ENCODE measurements at regions not wholly inside any gene's neighbourhood (a gene's known extent, or its start where the extent isn't known, plus 50 kb on each side); places are given as distances from the start of the nearest gene placed in this dataset.

DNA sequence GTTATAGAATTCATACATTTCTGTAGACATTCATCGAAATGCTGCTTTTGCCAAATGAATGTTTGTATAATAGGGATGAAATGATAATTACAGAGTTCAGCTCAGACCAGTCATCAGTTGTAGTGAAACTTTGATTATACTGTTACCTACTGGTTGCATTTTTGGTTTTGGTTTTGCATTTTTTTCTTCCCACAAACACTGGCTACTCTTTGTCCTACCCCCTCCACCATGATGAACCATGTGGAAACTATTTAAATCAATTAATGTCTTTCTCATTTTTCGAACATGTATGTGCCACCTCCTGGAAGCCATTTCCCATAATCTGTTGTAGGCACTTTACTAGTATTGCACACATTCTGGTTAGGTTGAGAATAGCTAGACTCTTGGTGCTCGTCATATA lies 75.3 kb upstream of the MTNR1B start:
- Histone ChIP-seq H3K27me3 (ENCODE audit: low read length) (no peaks in the 10 kb centered on the region), H3K36me3 (ENCODE audit: low read length) (no peaks in the 10 kb centered on the region), H3K9ac (ENCODE audit: low read length) (no peak overlapping the region), H3K4me3 (ENCODE audit: insufficient read depth, low read length, poor library complexity, severe bottlenecking) (no peak overlapping the region), H2AFZ (ENCODE audit: low read depth, low read length, severe bottlenecking) (no peak overlapping the region), H3K9me3 (ENCODE audit: insufficient read depth, low read length) (no peaks in the 10 kb centered on the region), H3K4me2 (ENCODE audit: low read depth, low read length, poor library complexity, severe bottlenecking) (no peak overlapping the region), H3K9me2 (replicated peaks; ENCODE audit: insufficient read depth, low read length) (no peaks in the 10 kb centered on the region), H4K20me1 (ENCODE audit: low read depth, low read length) (no peaks in the 10 kb centered on the region), H3K27ac (ENCODE audit: low read depth, low read length) (no peak overlapping the region), H3F3A (ENCODE audit: insufficient read depth) (no peaks in the 10 kb centered on the region), H3K79me2 (ENCODE audit: insufficient read depth, low read length) (no peaks in the 10 kb centered on the region)
- TF ChIP-seq EZH2phosphoT487 (conservative IDR thresholded peaks at IDR 0.05; ENCODE audit: low read length): no peak
- TF ChIP-seq, protein P1, sequence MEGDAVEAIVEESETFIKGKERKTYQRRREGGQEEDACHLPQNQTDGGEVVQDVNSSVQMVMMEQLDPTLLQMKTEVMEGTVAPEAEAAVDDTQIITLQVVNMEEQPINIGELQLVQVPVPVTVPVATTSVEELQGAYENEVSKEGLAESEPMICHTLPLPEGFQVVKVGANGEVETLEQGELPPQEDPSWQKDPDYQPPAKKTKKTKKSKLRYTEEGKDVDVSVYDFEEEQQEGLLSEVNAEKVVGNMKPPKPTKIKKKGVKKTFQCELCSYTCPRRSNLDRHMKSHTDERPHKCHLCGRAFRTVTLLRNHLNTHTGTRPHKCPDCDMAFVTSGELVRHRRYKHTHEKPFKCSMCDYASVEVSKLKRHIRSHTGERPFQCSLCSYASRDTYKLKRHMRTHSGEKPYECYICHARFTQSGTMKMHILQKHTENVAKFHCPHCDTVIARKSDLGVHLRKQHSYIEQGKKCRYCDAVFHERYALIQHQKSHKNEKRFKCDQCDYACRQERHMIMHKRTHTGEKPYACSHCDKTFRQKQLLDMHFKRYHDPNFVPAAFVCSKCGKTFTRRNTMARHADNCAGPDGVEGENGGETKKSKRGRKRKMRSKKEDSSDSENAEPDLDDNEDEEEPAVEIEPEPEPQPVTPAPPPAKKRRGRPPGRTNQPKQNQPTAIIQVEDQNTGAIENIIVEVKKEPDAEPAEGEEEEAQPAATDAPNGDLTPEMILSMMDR (IDR thresholded peaks at IDR 0.05; ENCODE audit: insufficient read depth, low read length, poor library complexity, severe bottlenecking): no peak

DNA sequence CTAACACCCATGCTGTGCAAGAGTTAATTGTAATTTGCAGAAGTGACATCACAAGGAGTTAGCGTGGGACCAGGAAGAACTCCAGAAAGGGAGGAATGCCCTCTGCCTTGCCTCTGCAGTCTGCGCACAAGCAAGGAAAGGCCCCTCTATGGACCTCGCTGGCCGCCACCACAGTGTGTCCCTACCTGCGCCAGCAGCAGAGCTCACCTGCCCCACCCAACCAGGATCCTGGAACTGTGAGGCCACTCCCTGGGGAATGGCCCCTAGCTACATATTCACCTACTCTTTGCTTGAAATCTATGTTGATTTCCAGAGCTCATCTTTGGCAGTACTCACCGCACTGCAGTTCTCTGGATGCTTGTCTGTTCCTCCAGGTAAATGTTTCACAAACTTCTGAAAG lies 72.0 kb upstream of the MTNR1B start:
- H4K20me1 ChIP-seq (ENCODE audit: low read depth, low read length): no peaks in the 10 kb centered on the region
- H3K36me3 ChIP-seq (ENCODE audit: low read length): no peaks in the 10 kb centered on the region
- H3K4me2 ChIP-seq (ENCODE audit: low read depth, low read length, poor library complexity, severe bottlenecking): no peak overlapping the region
- no peaks in the 10 kb centered on the region for H3K27me3 ChIP-seq (ENCODE audit: low read length)
- H3K9me2 ChIP-seq (replicated peaks; ENCODE audit: insufficient read depth, low read length): no peaks in the 10 kb centered on the region
- H3K79me2 ChIP-seq (ENCODE audit: insufficient read depth, low read length): no peaks in the 10 kb centered on the region
- TF ChIP-seq, protein P1 (IDR thresholded peaks at IDR 0.05; ENCODE audit: insufficient read depth, low read length, poor library complexity, severe bottlenecking): no peak
- no peak for TF ChIP-seq EZH2phosphoT487 (conservative IDR thresholded peaks at IDR 0.05; ENCODE audit: low read length)
- no peaks in the 10 kb centered on the region for H3K9me3 ChIP-seq (ENCODE audit: insufficient read depth, low read length)
- H3K9ac ChIP-seq (ENCODE audit: low read length): no peak overlapping the region
- H3K4me3 ChIP-seq (ENCODE audit: insufficient read depth, low read length, poor library complexity, severe bottlenecking): no peak overlapping the region
- H2AFZ ChIP-seq (ENCODE audit: low read depth, low read length, severe bottlenecking): no peak overlapping the region
- no peak overlapping the region for H3K27ac ChIP-seq (ENCODE audit: low read depth, low read length)
- H3F3A ChIP-seq (ENCODE audit: insufficient read depth): no peaks in the 10 kb centered on the region

DNA sequence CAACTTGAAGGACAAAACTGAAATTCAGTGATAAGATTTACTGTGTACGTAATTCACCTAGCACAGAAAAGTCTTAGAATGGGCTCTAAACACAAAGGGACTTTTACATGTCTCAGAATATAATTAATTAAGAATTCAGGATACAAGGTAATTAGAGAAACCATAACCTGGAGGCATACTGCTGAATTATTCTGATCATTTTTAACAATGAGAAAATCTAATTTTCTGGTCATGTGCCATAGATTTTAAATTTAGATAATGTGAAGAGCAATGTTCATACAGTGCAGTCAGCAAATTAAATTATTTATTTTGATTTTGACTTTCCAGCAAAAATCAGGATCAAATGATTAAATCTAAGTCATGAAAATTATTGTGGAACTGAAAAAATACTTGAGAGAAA lies 67.0 kb upstream of the MTNR1B start:
- no peaks in the 10 kb centered on the region for H3F3A ChIP-seq (ENCODE audit: insufficient read depth)
- no peaks in the 10 kb centered on the region for H3K27me3 ChIP-seq (ENCODE audit: low read length)
- no peak overlapping the region for H3K4me2 ChIP-seq (ENCODE audit: low read depth, low read length, poor library complexity, severe bottlenecking)
- H3K27ac ChIP-seq (ENCODE audit: low read depth, low read length): no peak overlapping the region
- no peak overlapping the region for H2AFZ ChIP-seq (ENCODE audit: low read depth, low read length, severe bottlenecking)
- H4K20me1 ChIP-seq (ENCODE audit: low read depth, low read length): no peaks in the 10 kb centered on the region
- no peak for TF ChIP-seq EZH2phosphoT487 (conservative IDR thresholded peaks at IDR 0.05; ENCODE audit: low read length)
- TF ChIP-seq, protein P1 (IDR thresholded peaks at IDR 0.05; ENCODE audit: insufficient read depth, low read length, poor library complexity, severe bottlenecking): no peak
- no peak overlapping the region for H3K4me3 ChIP-seq (ENCODE audit: insufficient read depth, low read length, poor library complexity, severe bottlenecking)
- H3K9me2 ChIP-seq (replicated peaks; ENCODE audit: insufficient read depth, low read length): no peaks in the 10 kb centered on the region
- H3K9me3 ChIP-seq (ENCODE audit: insufficient read depth, low read length): no peaks in the 10 kb centered on the region
- H3K79me2 ChIP-seq (ENCODE audit: insufficient read depth, low read length): no peaks in the 10 kb centered on the region
- no peak overlapping the region for H3K9ac ChIP-seq (ENCODE audit: low read length)
- H3K36me3 ChIP-seq (ENCODE audit: low read length): no peaks in the 10 kb centered on the region

DNA sequence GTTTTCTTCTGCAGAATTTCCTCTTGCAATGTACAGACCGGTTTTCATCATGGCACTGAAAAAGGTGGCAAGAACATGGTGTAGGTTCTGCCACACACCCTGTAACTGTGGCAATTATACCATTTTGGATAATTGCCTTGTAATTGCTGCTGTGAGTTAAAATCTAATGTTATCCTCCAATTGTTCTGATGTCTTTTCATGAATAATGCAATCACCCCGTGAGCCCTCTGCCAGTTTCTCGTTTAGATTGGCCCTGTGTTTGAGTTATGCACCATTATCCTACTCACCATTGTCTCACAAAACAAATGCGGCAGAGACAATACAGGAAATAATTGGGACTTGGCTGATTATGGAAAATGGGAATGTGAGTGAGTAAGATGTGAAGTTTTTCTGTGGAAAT lies 61.8 kb upstream of the MTNR1B start:
- H2AFZ ChIP-seq (ENCODE audit: low read depth, low read length, severe bottlenecking): no peak overlapping the region
- H3K4me2 ChIP-seq (ENCODE audit: low read depth, low read length, poor library complexity, severe bottlenecking): no peak overlapping the region
- no peak overlapping the region for H3K9ac ChIP-seq (ENCODE audit: low read length)
- no peaks in the 10 kb centered on the region for H4K20me1 ChIP-seq (ENCODE audit: low read depth, low read length)
- H3K4me3 ChIP-seq (ENCODE audit: insufficient read depth, low read length, poor library complexity, severe bottlenecking): no peak overlapping the region
- H3K36me3 ChIP-seq (ENCODE audit: low read length): no peaks in the 10 kb centered on the region
- TF ChIP-seq, protein P1 (IDR thresholded peaks at IDR 0.05; ENCODE audit: insufficient read depth, low read length, poor library complexity, severe bottlenecking): no peak
- TF ChIP-seq EZH2phosphoT487 (conservative IDR thresholded peaks at IDR 0.05; ENCODE audit: low read length): no peak
- no peaks in the 10 kb centered on the region for H3F3A ChIP-seq (ENCODE audit: insufficient read depth)
- H3K27me3 ChIP-seq (ENCODE audit: low read length): no peaks in the 10 kb centered on the region
- no peaks in the 10 kb centered on the region for H3K9me3 ChIP-seq (ENCODE audit: insufficient read depth, low read length)
- H3K79me2 ChIP-seq (ENCODE audit: insufficient read depth, low read length): no peaks in the 10 kb centered on the region
- no peak overlapping the region for H3K27ac ChIP-seq (ENCODE audit: low read depth, low read length)
- H3K9me2 ChIP-seq (replicated peaks; ENCODE audit: insufficient read depth, low read length): no peaks in the 10 kb centered on the region

All from SU-DHL-6 (cell line).